Erythroblast (primary cell): ENCODE measurements at regions not wholly inside any gene's neighbourhood (a gene's known extent, or its start where the extent isn't known, plus 50 kb on each side); places are given as distances from the start of the nearest gene placed in this dataset.

ENCODE experiments used
- GATA1 ChIP-seq: IDR thresholded peaks from 2 replicates; pipeline ENCODE4 v1.6.1; 2011; ENCODE audit warnings: low read depth, mild to moderate bottlenecking, control low read depth, low read length, moderate library complexity
- POLR2A ChIP-seq: IDR thresholded peaks from 2 replicates; pipeline ENCODE4 v1.6.1; 2011; ENCODE audit warnings: mild to moderate bottlenecking, low read length

GRCh38 chr3:177681156-177681555 is 483.9 kb upstream of the TBL1XR1 start:
- no peak for TF ChIP-seq POLR2A
- TF ChIP-seq GATA1: no peak
